K562 (cell line): ENCODE measurements at regions not wholly inside any gene's neighbourhood (a gene's known extent, or its start where the extent isn't known, plus 50 kb on each side); places are given as distances from the start of the nearest gene placed in this dataset.

ENCODE experiments used
- ATAC-seq: fragments of 200-7000 bp; cut with Tn5 transposase; 3 replicates; pipeline ENCODE4 v1.9.1; 2020; ENCODE audit warnings: moderate library complexity
- BruUV-seq: library from RNA; stranded (reverse); fragments of 400-500 nt; replicated peaks from 2 replicates; lab custom pipeline; 2021; lab: Mats Ljungman, UMichigan
- CTCF ChIA-PET: fragments of 300-600 bp; formaldehyde crosslinking; extraction: SDS; loops from one replicate; lab custom pipeline; 2021; ENCODE audit warnings: low intra/inter-chr PET ratio; lab: Yijun Ruan, JAX
- POLR2A ChIA-PET: fragments of 300-600, 350-650 bp; sonication (Branson Sonifier 250); formaldehyde crosslinking; extraction: SDS; loops from one replicate; lab custom pipeline; 2021; ENCODE audit warnings: antibody characterized with exemption, inconsistent platforms; lab: Yijun Ruan, JAX
- DNase-seq, 4 experiments: peaks; one replicate each; pipeline versions ENCODE4 v3.0.0 to v3.0.0-alpha.2; 2011 to 2018; ENCODE audit warnings: low spot score in 3 of 4, mixed read lengths in 3 of 4; ENCODE audit errors: extremely low read depth in 1 of 4
- FAIRE-seq: peaks from 2 replicates; lab custom pipeline; 2011; peaks lifted over from hg19 to GRCh38; lab: Jason Lieb, UNC
- H2AFZ ChIP-seq: 2 replicates; pipeline ENCODE4 v1.6.0; 2011; ENCODE audit warnings: low read depth, low read length, control low read depth, inconsistent platforms
- H3K27ac ChIP-seq: fragments of 200-600 bp; 3 replicates; pipeline ENCODE4 v1.8.0; 2011; ENCODE audit warnings: low read depth, mild to moderate bottlenecking, control low read depth, inconsistent platforms, low read length, moderate library complexity, mixed read lengths; ENCODE audit errors: extremely low read depth
- H3K27me3 ChIP-seq, 2 experiments: fragments of 300-600 bp in 1 of 2; 2 replicates in 1 of 2; 3 replicates in 1 of 2; pipeline versions ENCODE4 v1.6.0 to v1.8.0; 2011; ENCODE audit warnings: inconsistent platforms in 2 of 2, low read length in 2 of 2, mild to moderate bottlenecking in 1 of 2, mixed read lengths in 1 of 2, moderate library complexity in 1 of 2; ENCODE audit not compliant: control insufficient read depth in 2 of 2, insufficient read depth in 2 of 2
- H3K36me3 ChIP-seq: fragments of 300-600 bp; 3 replicates; pipeline ENCODE4 v1.8.0; 2011; ENCODE audit warnings: mild to moderate bottlenecking, low read length, inconsistent platforms; ENCODE audit not compliant: control insufficient read depth, insufficient read depth
- H3K4me1 ChIP-seq, 2 experiments: fragments of 200-600 bp in 1 of 2; replicated peaks in 1 of 2; 2 replicates in 1 of 2; 3 replicates in 1 of 2; pipeline versions ENCODE4 v1.5.1 to v1.8.0; 2011; ENCODE audit warnings: inconsistent platforms in 2 of 2, low read length in 2 of 2, mild to moderate bottlenecking in 1 of 2, mixed read lengths in 1 of 2, moderate library complexity in 1 of 2; ENCODE audit not compliant: control insufficient read depth in 2 of 2, insufficient read depth in 2 of 2
- H3K4me2 ChIP-seq: 2 replicates; pipeline ENCODE4 v1.6.1; 2011; ENCODE audit warnings: low read length, control low read depth, inconsistent platforms, mixed read lengths; ENCODE audit not compliant: insufficient read depth
- H3K4me3 ChIP-seq: fragments of 200-600 bp; sonication (generic), shearing (Covaris generic); 2 replicates; pipeline ENCODE4 v1.5.1; 2016; ENCODE audit warnings: control low read depth, inconsistent platforms
- H3K79me2 ChIP-seq: fragments of 200-600 bp; 3 replicates; pipeline ENCODE4 v1.8.0; 2011; ENCODE audit warnings: low read length, inconsistent platforms; ENCODE audit not compliant: control insufficient read depth, insufficient read depth
- H3K9ac ChIP-seq, 2 experiments: 2 replicates each; pipeline versions ENCODE4 v1.6.0 to v1.6.1; 2011; ENCODE audit warnings: low read depth in 2 of 2, low read length in 2 of 2, control low read depth in 1 of 2, inconsistent platforms in 1 of 2, mild to moderate bottlenecking in 1 of 2, mixed read lengths in 1 of 2; ENCODE audit not compliant: insufficient read depth in 1 of 2
- H3K9me1 ChIP-seq: one replicate; pipeline ENCODE4 v1.6.0; 2011; ENCODE audit warnings: inconsistent platforms, mild to moderate bottlenecking, low read length, moderate library complexity; ENCODE audit not compliant: control insufficient read depth, insufficient read depth
- H3K9me3 ChIP-seq: replicated peaks from 2 replicates; pipeline ENCODE4 v1.5.1; 2011; ENCODE audit warnings: low read depth, low read length, inconsistent platforms; ENCODE audit not compliant: control insufficient read depth, insufficient read depth
- H4K20me1 ChIP-seq: replicated peaks from 2 replicates; pipeline ENCODE4 v1.6.1; 2011; ENCODE audit warnings: low read length, inconsistent platforms, mixed read lengths; ENCODE audit not compliant: control insufficient read depth, insufficient read depth
- CCNT2 ChIP-seq: IDR thresholded peaks from 2 replicates; pipeline ENCODE4 v1.6.1; 2011; ENCODE audit warnings: borderline replicate concordance, low read depth, mild to moderate bottlenecking, moderate library complexity, mixed read lengths, low read length; ENCODE audit not compliant: insufficient read length; ENCODE audit errors: extremely low read depth
- FOXJ2 ChIP-seq: fragments of 200-800 bp; sonication (Bioruptor generic); IDR thresholded peaks from 2 replicates; pipeline ENCODE4 v1.6.1; 2016; ENCODE audit warnings: missing genetic modification characterization, missing compliant biosample characterization
- KAT7 ChIP-seq: sonication (generic); formaldehyde crosslinking; IDR thresholded peaks from 2 replicates; pipeline ENCODE4 v1.8.0; 2022; ENCODE audit warnings: missing genetic modification reagents, mild to moderate bottlenecking, borderline replicate concordance
- KDM2B ChIP-seq: fragments of 250-450 bp; sonication (Bioruptor Pico); IDR thresholded peaks from 2 replicates; pipeline ENCODE4 v1.8.0; 2021; ENCODE audit warnings: mild to moderate bottlenecking, moderate library complexity
- MTA3 ChIP-seq: fragments of 450-650 bp; formaldehyde crosslinking; IDR thresholded peaks from 2 replicates; pipeline ENCODE4 v1.6.1; 2017; ENCODE audit warnings: mild to moderate bottlenecking, borderline replicate concordance
- NRF1 ChIP-seq, 2 experiments: fragments of 450-650 bp; IDR thresholded peaks in 1 of 2; conservative IDR thresholded peaks in 1 of 2; 2 replicates each; pipeline ENCODE4 v1.6.1; 2014; ENCODE audit warnings: mild to moderate bottlenecking in 2 of 2
- RBM22 ChIP-seq: fragments of 200-400 bp; formaldehyde crosslinking; IDR thresholded peaks from 2 replicates; pipeline ENCODE4 v1.6.1; 2018; ENCODE audit warnings: low read length, low read depth; ENCODE audit not compliant: poor library complexity, severe bottlenecking
- RCOR1 ChIP-seq, 2 experiments: IDR thresholded peaks; 2 replicates each; pipeline ENCODE4 v1.6.1; 2012; ENCODE audit warnings: low read depth in 2 of 2, low read length in 2 of 2, borderline replicate concordance in 1 of 2, improper control_type of control experiment in 1 of 2
- SMARCE1 ChIP-seq: fragments of 450-650 bp; IDR thresholded peaks from 2 replicates; pipeline ENCODE4 v1.7.1; 2016; ENCODE audit warnings: mild to moderate bottlenecking
- TFAP4 ChIP-seq: sonication (generic); formaldehyde crosslinking; IDR thresholded peaks from 2 replicates; pipeline ENCODE4 v1.8.0; 2022; ENCODE audit warnings: missing genetic modification reagents, mild to moderate bottlenecking, moderate library complexity, borderline replicate concordance
- YBX1 ChIP-seq: fragments of 450-650 bp; IDR thresholded peaks from 2 replicates; pipeline ENCODE4 v1.7.1; 2016; ENCODE audit warnings: mild to moderate bottlenecking
- ZNF764 ChIP-seq: fragments of 250-450 bp; sonication (Bioruptor Pico); IDR thresholded peaks from 2 replicates; pipeline ENCODE4 v1.4.0; 2020; ENCODE audit warnings: low read depth, mild to moderate bottlenecking, moderate library complexity
- WGBS: fragments of 100-300 bp; shearing (Covaris generic); methylation state at CpG from one replicate; pipeline ENCODE4 v1.1.6; 2016; ENCODE audit warnings: low coverage, mixed read lengths; ENCODE audit not compliant: insufficient coverage; ENCODE audit errors: missing lambda C conversion rate; 5-methylcytosine and 5-hydroxymethylcytosine counted together
- in situ Hi-C: fragments of 300-500 bp; cut with MboI; formaldehyde crosslinking; loops from 4 replicates; pipeline ENCODE4 v1.15.0; 2018; ENCODE audit warnings: inconsistent platforms, mixed read lengths
- intact Hi-C: fragments of 100-400 bp; cut with micrococcal nuclease; formaldehyde crosslinking; loops from 2 replicates; pipeline ENCODE4 v1.14.2; 2022
- TF ChIP-seq, protein P1 (sequence below): sonication (generic); formaldehyde crosslinking; IDR thresholded peaks from 2 replicates; pipeline ENCODE4 v1.5.0; 2020; ENCODE audit warnings: missing genetic modification reagents
- TF ChIP-seq, protein P2 (sequence below): sonication (generic); formaldehyde crosslinking; IDR thresholded peaks from 2 replicates; pipeline ENCODE4 v1.8.0; 2022; ENCODE audit warnings: mild to moderate bottlenecking, missing genetic modification reagents

- no peaks in the 10 kb centered on the region for H3K36me3 ChIP-seq
- ATAC-seq (no peak), FAIRE-seq (no peak), DNase-seq (no peak)
- no peak overlapping the region for H3K9ac ChIP-seq
- H3K27me3 ChIP-seq: peaks cover 0 to 23% of the 10 kb centered on the region in 2 experiments; a peak in 3 of 5 replicates
- intact Hi-C loops (no loop called here), in situ Hi-C loops (no loop called here)
- H3K9me3 ChIP-seq: no peaks in the 10 kb centered on the region
- H3K9me1 ChIP-seq: no peaks in the 10 kb centered on the region
- ChIA-PET POLR2A (interaction anchor here (0.6 to 0.7 kb wide), 2 partner anchors 21 to 26 kb away, joined by 3 to 4 read pairs; no protein-coding TSS in a partner anchor), CTCF (no interaction called here)
- BruUV-seq: no TSS peak
- WGBS: 4% methylated on average over 9 of the region's 13 CpGs
- H3K4me2 ChIP-seq: no peak overlapping the region
- H3K79me2 ChIP-seq: no peaks in the 10 kb centered on the region
- H3K27ac ChIP-seq: no peak overlapping the region
- H3K4me3 ChIP-seq: no peak overlapping the region
- H3K4me1 ChIP-seq: no peaks in the 10 kb centered on the region; a peak in 1 of 5 replicates
- H4K20me1 ChIP-seq: no peaks in the 10 kb centered on the region
- H2AFZ ChIP-seq: no peak overlapping the region
- TF ChIP-seq NRF1 (conservative IDR thresholded peaks at IDR 0.05 in 1 of 2, IDR thresholded peaks at IDR 0.05 in 1 of 2): no peak
- no peak for TF ChIP-seq RBM22
- no peak for TF ChIP-seq YBX1
- TF ChIP-seq ZNF764 (CRISPR knock-in tag): no peak
- no peak for TF ChIP-seq RCOR1 (IDR thresholded peaks at IDR 0.05; ENCODE audit: borderline replicate concordance in 1 of 2, low read depth in 2 of 2, low read length in 2 of 2)
- TF ChIP-seq TFAP4 (CRISPR knock-in tag): no peak
- no peak for TF ChIP-seq KAT7 (CRISPR knock-in tag)
- no peak for TF ChIP-seq KDM2B (CRISPR knock-in tag)
- TF ChIP-seq, protein P1, sequence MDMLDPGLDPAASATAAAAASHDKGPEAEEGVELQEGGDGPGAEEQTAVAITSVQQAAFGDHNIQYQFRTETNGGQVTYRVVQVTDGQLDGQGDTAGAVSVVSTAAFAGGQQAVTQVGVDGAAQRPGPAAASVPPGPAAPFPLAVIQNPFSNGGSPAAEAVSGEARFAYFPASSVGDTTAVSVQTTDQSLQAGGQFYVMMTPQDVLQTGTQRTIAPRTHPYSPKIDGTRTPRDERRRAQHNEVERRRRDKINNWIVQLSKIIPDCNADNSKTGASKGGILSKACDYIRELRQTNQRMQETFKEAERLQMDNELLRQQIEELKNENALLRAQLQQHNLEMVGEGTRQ: no peak
- TF ChIP-seq SMARCE1: no peak
- TF ChIP-seq, protein P2, sequence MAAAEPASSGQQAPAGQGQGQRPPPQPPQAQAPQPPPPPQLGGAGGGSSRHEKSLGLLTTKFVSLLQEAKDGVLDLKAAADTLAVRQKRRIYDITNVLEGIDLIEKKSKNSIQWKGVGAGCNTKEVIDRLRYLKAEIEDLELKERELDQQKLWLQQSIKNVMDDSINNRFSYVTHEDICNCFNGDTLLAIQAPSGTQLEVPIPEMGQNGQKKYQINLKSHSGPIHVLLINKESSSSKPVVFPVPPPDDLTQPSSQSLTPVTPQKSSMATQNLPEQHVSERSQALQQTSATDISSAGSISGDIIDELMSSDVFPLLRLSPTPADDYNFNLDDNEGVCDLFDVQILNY (CRISPR knock-in tag): no peak
- TF ChIP-seq MTA3: no peak
- TF ChIP-seq FOXJ2 (tag): no peak
- TF ChIP-seq CCNT2: no peak
Observed at GRCh38 chr22:49181431-49181830, 646.2 kb downstream of the BRD1 start.
